NCI-H526 treated with DMSO at 0.1 percent for 48 hours (cell line): ENCODE measurements at regions not wholly inside any gene's neighbourhood (a gene's known extent, or its start where the extent isn't known, plus 50 kb on each side); places are given as distances from the start of the nearest gene placed in this dataset.
A peak's percentile ranks its signal among the peaks of the same experiment; 100 is the strongest.

ENCODE experiments used
- DNase-seq: peaks from one replicate; lab custom pipeline; 2025; lab: John Stamatoyannopoulos, UW

DNA sequence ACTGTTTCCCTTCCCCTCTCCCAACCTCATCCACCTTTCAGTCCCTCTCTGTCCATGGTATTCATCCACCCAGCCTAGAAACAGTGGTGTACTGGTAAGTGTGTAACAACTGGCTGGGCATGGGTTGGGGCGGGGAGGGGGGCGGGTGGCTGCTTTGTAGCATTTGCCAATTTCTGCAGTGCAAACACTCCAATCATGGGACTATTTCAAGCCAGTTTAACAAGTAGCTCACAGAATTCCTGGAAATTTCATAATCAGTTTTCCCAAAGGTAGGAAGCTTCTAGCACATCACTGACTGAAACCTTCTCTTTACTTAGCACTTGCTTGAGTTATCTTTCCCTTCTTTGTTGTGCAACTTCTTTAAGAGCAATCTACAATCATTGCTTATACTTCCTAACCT is 100.8 kb upstream of the WASF3 start:
- no peak for DNase-seq

DNA sequence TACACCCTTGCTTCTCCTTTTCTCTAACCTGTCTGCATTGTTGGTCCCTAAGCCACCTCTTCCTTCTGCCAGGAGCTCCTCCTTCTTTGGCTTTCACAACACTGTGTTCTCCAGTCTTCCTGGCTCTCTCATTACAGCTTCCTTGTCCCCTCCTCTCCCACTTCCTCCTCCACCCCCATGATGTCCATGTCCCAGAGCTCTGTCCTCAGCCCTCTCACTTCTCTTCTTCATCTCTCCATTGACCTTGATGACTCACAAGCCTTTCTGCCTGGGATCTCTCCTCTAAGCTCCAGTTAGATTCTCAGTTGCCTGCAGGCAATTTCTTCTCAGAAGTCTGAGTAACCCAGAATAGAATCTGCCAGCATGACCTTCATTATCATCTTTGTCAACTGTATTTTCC is 100.3 kb upstream of the WASF3 start:
- no peak for DNase-seq

DNA sequence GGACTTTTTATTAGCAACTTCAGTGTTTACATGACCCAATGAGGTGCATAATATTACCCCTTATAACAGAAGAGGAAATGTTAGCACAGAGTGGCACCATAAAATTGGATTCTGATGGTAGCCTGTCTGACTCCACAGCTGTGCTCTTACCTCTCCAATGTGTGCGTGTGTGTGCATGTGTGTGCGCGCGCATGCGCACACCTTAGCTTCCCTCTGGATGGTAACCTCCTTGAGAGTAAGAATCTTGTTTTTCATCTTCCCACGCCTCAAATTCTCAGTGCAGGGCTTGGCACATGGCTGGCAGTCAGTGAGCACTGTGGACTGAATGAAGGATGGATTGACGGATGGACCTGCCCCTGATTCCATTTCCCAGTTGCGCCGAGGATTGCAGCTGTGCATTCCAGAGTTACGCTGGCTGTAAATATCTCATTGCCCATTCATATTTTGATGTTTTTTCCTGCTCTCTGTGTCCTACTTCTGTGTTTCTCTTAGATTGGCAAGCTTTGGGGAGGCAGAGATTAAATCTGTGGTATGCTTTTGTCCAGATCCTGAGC is 99.2 kb upstream of the WASF3 start:
- DNase-seq, result no peak

DNA sequence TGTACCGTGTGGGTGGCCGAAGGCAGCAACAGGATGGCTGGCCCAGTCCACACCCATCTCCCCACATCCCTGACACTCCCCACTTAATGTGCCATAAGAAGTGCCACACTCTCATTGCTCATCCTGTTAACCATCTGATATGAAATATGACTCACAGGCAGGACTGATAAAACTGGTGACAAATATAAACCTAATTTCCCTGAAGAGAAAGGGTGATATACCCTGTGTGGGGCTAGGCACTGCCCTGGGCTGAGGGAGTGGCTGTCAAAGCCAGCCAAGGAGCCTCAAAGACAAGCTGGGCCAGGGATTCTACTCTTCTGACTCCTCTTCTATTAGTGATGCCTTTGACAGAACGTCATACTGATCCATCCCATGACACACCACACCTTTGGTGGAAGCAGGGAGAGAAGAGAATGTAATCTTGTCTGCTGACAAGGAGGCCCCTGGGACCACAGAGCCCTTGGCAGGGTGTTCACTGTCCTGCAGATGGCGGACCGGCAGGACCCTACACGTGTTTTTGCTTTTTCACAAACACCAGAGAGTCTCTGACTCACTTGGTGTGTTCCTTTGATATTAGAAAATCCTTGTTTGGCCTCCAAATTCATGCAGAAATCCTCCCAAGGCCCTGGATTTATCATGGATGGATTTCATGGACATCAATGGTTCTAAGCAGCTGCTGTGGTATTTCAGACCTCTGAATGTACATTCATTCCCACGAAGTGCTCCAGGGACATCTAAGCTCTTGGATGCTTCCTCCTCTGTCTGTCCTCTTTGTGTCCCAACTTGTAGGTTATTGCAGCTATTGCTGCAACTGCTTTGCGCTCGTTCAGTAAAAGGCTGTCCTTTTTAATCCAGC is 98.0 kb upstream of the WASF3 start:
- no peak for DNase-seq

DNA sequence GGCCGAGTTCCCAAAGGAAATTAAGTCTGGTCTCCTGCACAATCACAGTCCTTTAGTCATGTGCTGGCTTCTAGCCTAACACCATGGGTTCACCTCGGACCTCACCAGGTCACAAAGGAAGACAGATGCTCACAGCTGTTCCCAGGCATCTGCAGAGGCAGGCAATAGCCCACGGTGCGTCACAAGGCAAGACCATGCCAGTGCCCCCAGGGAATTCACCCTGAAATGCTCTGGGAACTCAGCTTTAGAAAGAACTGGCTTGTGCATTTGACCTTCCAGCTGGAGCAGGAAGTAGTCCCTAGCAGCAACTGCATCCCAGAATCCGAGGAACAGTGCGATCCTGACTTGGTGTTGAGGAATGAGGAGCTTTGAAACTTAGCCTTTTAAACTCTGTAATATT is 96.8 kb upstream of the WASF3 start:
- DNase-seq, result no peak

GRCh38 chr13:26463296-26463695 is 94.2 kb upstream of the WASF3 start:
- no peak for DNase-seq

DNA sequence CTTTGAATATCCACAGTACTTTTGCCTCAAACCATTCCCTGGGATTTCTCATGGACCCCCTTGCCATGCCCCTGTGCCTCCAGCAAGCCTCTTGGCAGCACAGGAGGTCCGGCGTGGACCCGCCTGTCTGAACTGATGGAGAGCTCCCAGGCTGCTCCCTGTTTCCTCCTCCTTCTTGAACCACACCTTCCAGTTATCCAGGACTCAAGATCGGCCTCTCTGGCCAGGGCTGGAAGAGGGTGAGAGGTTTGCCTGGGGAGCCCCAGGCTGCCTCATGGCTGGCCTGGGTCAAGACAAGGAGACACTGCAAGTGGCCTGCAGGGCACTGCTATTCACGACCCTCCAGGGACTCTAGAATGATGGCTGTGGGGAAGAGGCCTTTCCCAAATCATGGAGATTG is 93.6 kb upstream of the WASF3 start:
- no peak for DNase-seq

DNA sequence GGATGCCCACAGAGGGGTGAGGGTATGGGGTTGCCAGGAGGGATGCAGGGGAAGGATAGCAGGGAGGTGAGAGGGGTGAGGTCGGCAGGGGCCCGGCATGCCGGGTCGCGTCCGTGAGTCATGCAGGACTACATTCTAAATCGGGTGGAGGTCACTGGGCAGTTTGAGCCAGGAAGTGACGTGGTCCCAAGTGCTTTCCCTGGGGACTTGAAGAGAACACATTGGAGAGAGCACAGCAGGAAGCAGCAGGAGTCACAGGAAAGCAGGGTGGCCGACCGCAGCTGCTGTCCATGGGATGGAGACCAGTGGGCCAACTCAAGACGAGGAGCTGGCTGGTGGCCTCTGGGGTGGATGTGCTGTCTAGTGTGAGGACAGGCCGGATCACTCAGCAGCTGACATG is 92.0 kb upstream of the WASF3 start:
- no peak for DNase-seq

GRCh38 chr13:26465954-26466353 is 91.5 kb upstream of the WASF3 start:
- no peak for DNase-seq

- DNase-seq, result no peak
Measured at GRCh38 chr13:26468265-26468801, 89.2 kb upstream of the WASF3 start.

DNA sequence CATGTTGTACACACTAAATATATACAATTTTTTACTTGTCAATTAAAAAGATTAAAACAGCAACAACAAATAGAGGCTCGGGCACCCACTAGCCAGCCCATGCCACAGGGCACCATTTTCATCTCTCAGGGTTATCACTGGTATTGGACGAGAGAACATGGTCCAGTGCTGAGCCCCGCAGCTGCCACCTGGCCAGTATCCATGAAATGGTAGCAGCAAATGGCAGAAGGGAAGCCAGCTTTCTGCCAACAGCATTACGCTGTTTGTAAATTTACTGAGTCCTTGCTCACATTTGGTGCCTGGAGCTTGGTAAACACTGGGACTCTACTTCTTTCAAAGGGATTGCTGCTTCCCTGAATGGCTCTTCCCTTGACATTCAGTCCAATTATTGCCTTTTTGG is 87.9 kb upstream of the WASF3 start:
- no peak for DNase-seq

DNA sequence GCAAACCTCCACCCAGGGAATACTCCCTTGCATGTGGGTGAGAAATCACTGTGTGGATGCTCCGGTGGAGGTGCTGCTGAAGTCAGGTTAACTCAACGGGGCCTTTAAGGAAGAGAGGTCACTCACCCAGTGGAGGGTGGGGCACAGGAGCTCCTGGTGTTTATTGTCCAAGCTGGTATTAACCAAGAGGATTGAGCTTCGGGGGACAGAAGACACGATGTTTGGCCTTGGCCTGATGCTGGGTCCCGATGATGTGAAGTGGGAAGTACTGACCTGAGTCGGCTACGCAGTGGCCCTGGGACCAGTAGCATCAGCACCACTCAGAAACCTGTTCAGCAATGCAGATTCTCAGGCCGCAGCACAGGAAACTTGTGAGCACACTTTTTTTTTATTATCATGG is 85.7 kb upstream of the WASF3 start:
- DNase-seq, result no peak

GRCh38 chr13:26473571-26474230 is 83.8 kb upstream of the WASF3 start:
- DNase-seq, result no peak

DNA sequence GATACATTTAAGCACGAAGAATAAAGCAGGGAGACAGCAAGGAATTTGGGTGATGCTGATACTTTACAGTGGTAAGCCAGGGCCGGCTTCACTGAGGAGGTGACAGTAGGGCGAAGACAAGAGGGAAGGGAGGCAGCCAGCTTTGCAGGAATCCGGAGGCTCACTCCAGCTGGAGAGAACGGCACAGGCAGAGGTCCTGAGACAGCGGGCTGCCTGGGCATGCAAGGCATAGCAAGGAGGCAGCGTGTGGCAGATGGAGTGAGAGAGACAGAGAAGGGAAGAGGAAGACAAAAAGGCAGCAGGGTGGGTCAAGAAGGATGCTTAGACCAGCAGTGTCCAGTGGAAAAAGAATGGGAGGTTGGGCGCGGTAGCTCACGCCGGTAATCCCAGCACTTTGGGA is 83.2 kb upstream of the WASF3 start:
- no peak for DNase-seq

DNA sequence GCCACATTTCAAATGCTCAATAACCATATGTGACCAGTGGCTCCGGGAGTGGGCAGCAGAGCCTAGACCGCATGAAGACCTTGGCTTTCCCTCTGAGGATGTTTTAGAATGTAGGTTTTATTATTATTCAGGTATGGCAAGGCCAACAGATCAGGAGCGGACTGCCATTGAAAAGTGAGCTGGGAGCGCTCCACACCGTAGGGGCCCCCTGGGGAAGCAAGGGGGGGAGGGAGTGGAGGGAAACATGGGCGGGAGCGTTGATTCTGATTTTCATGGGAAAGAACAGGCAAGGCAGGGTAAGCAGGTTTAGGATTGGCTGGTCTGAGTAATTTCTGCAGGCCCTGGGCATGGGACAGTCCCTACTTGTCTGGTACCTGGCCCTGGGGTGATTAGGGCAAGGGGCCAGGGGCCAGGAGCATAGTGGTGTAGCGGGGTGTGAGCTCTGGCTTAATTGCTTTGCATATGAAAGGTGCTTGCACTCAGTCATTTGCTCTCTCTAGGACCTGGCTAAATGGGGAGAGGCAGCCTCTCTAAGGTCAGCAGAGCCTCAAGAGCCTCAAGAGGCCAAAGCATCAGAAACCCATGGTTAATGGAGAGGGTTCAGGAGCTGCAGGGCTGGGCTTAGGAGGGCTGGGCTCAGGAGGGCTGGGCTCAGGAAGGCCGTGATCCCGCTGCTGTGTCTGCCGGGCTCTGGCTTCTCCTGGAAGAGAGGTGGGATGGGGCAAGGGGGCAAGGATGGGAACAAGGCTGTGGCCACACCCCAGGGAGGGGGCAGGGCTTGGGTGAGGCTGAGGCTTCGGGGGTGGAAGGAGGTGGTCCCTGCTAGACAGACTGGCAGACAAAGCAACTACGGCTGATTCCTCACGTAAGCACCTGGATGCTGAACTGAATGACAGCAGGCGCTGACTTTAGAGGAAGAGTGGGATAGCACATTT is 82.0 kb upstream of the WASF3 start:
- DNase-seq, result no peak

- DNase-seq, result no peak
Measured at GRCh38 chr13:26476111-26476781, 81.2 kb upstream of the WASF3 start.

- no peak for DNase-seq
Measured at GRCh38 chr13:26476782-26477142, 80.7 kb upstream of the WASF3 start.

DNA sequence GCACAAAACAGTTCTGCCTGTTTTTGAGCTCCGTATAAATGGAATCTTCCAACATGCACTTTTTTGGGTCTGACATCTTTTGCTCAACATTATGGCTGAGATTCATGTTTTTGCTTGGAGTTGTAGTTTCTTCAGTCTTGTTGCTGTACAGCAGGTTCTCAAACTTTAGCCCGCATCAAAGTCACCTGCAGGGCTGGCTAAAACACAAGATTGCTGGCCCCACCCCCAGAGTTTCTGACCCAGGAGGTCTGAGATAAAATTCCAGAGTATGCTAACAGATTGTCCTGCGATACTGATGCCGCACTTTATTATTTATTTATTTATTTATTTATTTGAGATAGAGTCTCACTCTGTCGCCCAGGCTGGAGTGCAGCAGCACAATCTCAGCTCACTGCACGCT is 79.8 kb upstream of the WASF3 start:
- no peak for DNase-seq

GRCh38 chr13:26480246-26480855 is 77.1 kb upstream of the WASF3 start:
- DNase-seq, result no peak

- peak; percentile 36 for DNase-seq
Measured at GRCh38 chr13:26482451-26483197, 74.9 kb upstream of the WASF3 start.
